ENCODE measurements at regions not wholly inside any gene's neighbourhood (a gene's known extent, or its start where the extent isn't known, plus 50 kb on each side); places are given as distances from the start of the nearest gene placed in this dataset.
A peak's percentile ranks its signal among the peaks of the same experiment; 100 is the strongest.

- ChIA-PET POLR2A (no interaction called here), CTCF (interaction anchor here (0.7 kb wide), 1 partner anchor 1018 kb away, joined by 3 read pairs; no protein-coding TSS in a partner anchor)
- TF ChIP-seq USF2 (IDR thresholded peaks at IDR 0.05; ENCODE audit: borderline replicate concordance, low read depth, low read length): no peak
- TF ChIP-seq RFX5 (IDR thresholded peaks at IDR 0.05; ENCODE audit: low read length): no peak
- TF ChIP-seq REST (IDR thresholded peaks at IDR 0.05; ENCODE audit: low read depth, low read length): no peak
- no peak for TF ChIP-seq YY1 (IDR thresholded peaks at IDR 0.05; ENCODE audit: low read depth)
- TF ChIP-seq TCF12 (IDR thresholded peaks at IDR 0.05): no peak
- no peak for TF ChIP-seq EZH2phosphoT487 (IDR thresholded peaks at IDR 0.05; ENCODE audit: borderline replicate concordance, low read depth)
- TF ChIP-seq FOSL2 (IDR thresholded peaks at IDR 0.05; ENCODE audit: borderline replicate concordance, low read depth): no peak
- TF ChIP-seq CTCF (IDR thresholded peaks at IDR 0.05): no peak
- TF ChIP-seq GABPA (IDR thresholded peaks at IDR 0.05; ENCODE audit: low read depth): no peak
- Histone ChIP-seq H3K9me3 (no peaks in the 10 kb centered on the region), H3K9me2 (no peaks in the 10 kb centered on the region), H3K36me3 (replicated peaks in 1 of 2; ENCODE audit: control insufficient read depth in 1 of 2, insufficient read depth in 2 of 2, low read length in 1 of 2) (no peaks in the 10 kb centered on the region), H3K4me1 (ENCODE audit: control insufficient read depth in 1 of 2, insufficient read depth in 2 of 2, low read depth in 1 of 2, low read length in 1 of 2) (peaks cover 4 to 6% of the 10 kb centered on the region in 2 experiments; a peak in 3 of 4 replicates), H4K20me1 (ENCODE audit: insufficient read depth) (no peaks in the 10 kb centered on the region), H2AFZ (ENCODE audit: low read depth) (no peak overlapping the region), H3F3A (replicated peaks; ENCODE audit: insufficient read depth) (no peaks in the 10 kb centered on the region), H3K9ac (no peak overlapping the region), H3K79me2 (ENCODE audit: insufficient read depth) (no peaks in the 10 kb centered on the region), H3K27ac (ENCODE audit: low read depth in 2 of 2, low read length in 1 of 2) (no peak overlapping the region), H3K4me3 (ENCODE audit: low read depth in 2 of 2, low read length in 1 of 2) (no peak overlapping the region), H3K4me2 (no peak overlapping the region), H3K27me3 (ENCODE audit: insufficient read depth) (no peaks in the 10 kb centered on the region)
- no peak for DNase-seq
- 89% methylated on average over 7 of the region's 7 CpGs for WGBS (ENCODE audit: low lambda C conversion rate)
Observed at GRCh38 chr4:123749383-123749782, 352.8 kb downstream of the SPRY1 start.

- Histone ChIP-seq H3K4me3 (ENCODE audit: low read depth in 2 of 2, low read length in 1 of 2) (no peak overlapping the region), H3K79me2 (ENCODE audit: insufficient read depth) (no peaks in the 10 kb centered on the region), H3K27ac (ENCODE audit: low read depth in 2 of 2, low read length in 1 of 2) (no peak overlapping the region), H3K9me3 (no peaks in the 10 kb centered on the region), H3K36me3 (replicated peaks in 1 of 2; ENCODE audit: control insufficient read depth in 1 of 2, insufficient read depth in 2 of 2, low read length in 1 of 2) (no peaks in the 10 kb centered on the region), H4K20me1 (ENCODE audit: insufficient read depth) (no peaks in the 10 kb centered on the region), H3K4me1 (ENCODE audit: control insufficient read depth in 1 of 2, insufficient read depth in 2 of 2, low read depth in 1 of 2, low read length in 1 of 2) (peaks cover under 1 to 6% of the 10 kb centered on the region in 2 experiments; a peak in 2 of 4 replicates), H3F3A (replicated peaks; ENCODE audit: insufficient read depth) (no peaks in the 10 kb centered on the region), H3K4me2 (no peak overlapping the region), H3K9ac (no peak overlapping the region), H3K27me3 (ENCODE audit: insufficient read depth) (no peaks in the 10 kb centered on the region), H3K9me2 (no peaks in the 10 kb centered on the region), H2AFZ (ENCODE audit: low read depth) (0 out of 2 replicates have a peak overlapping the region, but pooled peaks have one; percentile 19)
- ChIA-PET CTCF (no interaction called here), POLR2A (no interaction called here)
- 71% methylated on average over 3 of the region's 3 CpGs for WGBS (ENCODE audit: low lambda C conversion rate)
- DNase-seq: no peak
- TF ChIP-seq TAF1 (IDR thresholded peaks at IDR 0.05; ENCODE audit: borderline replicate concordance, low read depth, low read length) (no peak), TEAD4 (IDR thresholded peaks at IDR 0.05; ENCODE audit: borderline replicate concordance, insufficient read depth) (no peak), IRF3 (IDR thresholded peaks at IDR 0.05; ENCODE audit: low read depth, low read length) (no peak), SMC3 (IDR thresholded peaks at IDR 0.05; ENCODE audit: low read depth, low read length) (no peak), FOXM1 (IDR thresholded peaks at IDR 0.05; ENCODE audit: low read depth) (no peak), RFX5 (IDR thresholded peaks at IDR 0.05; ENCODE audit: low read length) (no peak), ZBTB33 (IDR thresholded peaks at IDR 0.05; ENCODE audit: borderline replicate concordance, low read depth) (no peak), YY1 (IDR thresholded peaks at IDR 0.05; ENCODE audit: low read depth) (no peak), NRF1 (IDR thresholded peaks at IDR 0.05; ENCODE audit: low read depth, low read length) (no peak), GATA2 (CRISPR knock-in tag; IDR thresholded peaks at IDR 0.05) (no peak), MAX (IDR thresholded peaks at IDR 0.05; ENCODE audit: low read depth) (no peak)
Observed at GRCh38 chr4:123750044-123750443, 353.4 kb downstream of the SPRY1 start.

Data from SK-N-SH (cell line).